ENCODE measurements at regions not wholly inside any gene's neighbourhood (a gene's known extent, or its start where the extent isn't known, plus 50 kb on each side); places are given as distances from the start of the nearest gene placed in this dataset.

- Mint-ChIP-seq H3K27ac (ENCODE audit: unreplicated experiment) (no peak overlapping the region), H3K4me1 (ENCODE audit: unreplicated experiment) (no peaks in the 10 kb centered on the region), H3K4me3 (ENCODE audit: unreplicated experiment) (no peak overlapping the region), H3K9me3 (ENCODE audit: unreplicated experiment) (no peaks in the 10 kb centered on the region), H3K36me3 (ENCODE audit: unreplicated experiment) (no peaks in the 10 kb centered on the region), H3K27me3 (ENCODE audit: unreplicated experiment) (peaks cover 12% of the 10 kb centered on the region)
- TF ChIP-seq, protein P1, sequence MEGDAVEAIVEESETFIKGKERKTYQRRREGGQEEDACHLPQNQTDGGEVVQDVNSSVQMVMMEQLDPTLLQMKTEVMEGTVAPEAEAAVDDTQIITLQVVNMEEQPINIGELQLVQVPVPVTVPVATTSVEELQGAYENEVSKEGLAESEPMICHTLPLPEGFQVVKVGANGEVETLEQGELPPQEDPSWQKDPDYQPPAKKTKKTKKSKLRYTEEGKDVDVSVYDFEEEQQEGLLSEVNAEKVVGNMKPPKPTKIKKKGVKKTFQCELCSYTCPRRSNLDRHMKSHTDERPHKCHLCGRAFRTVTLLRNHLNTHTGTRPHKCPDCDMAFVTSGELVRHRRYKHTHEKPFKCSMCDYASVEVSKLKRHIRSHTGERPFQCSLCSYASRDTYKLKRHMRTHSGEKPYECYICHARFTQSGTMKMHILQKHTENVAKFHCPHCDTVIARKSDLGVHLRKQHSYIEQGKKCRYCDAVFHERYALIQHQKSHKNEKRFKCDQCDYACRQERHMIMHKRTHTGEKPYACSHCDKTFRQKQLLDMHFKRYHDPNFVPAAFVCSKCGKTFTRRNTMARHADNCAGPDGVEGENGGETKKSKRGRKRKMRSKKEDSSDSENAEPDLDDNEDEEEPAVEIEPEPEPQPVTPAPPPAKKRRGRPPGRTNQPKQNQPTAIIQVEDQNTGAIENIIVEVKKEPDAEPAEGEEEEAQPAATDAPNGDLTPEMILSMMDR (IDR thresholded peaks at IDR 0.05), result no peak
- no peak for DNase-seq (ENCODE audit: extremely low spot score, unreplicated experiment)
These were observed 472.4 kb downstream of the SH2D1A start for GRCh38 chrX:124818764-124819163.

GRCh38 chrX:124820738-124821137 lies 474.4 kb downstream of the SH2D1A start:
- H3K27me3 Mint-ChIP-seq (ENCODE audit: unreplicated experiment), result peaks cover 16% of the 10 kb centered on the region
- H3K36me3 Mint-ChIP-seq (ENCODE audit: unreplicated experiment), result no peaks in the 10 kb centered on the region
- TF ChIP-seq, protein P1 (IDR thresholded peaks at IDR 0.05), result no peak
- no peak overlapping the region for H3K4me3 Mint-ChIP-seq (ENCODE audit: unreplicated experiment)
- DNase-seq (ENCODE audit: extremely low spot score, unreplicated experiment), result no peak
- no peak overlapping the region for H3K27ac Mint-ChIP-seq (ENCODE audit: unreplicated experiment)
- no peaks in the 10 kb centered on the region for H3K9me3 Mint-ChIP-seq (ENCODE audit: unreplicated experiment)
- no peaks in the 10 kb centered on the region for H3K4me1 Mint-ChIP-seq (ENCODE audit: unreplicated experiment)

DNA sequence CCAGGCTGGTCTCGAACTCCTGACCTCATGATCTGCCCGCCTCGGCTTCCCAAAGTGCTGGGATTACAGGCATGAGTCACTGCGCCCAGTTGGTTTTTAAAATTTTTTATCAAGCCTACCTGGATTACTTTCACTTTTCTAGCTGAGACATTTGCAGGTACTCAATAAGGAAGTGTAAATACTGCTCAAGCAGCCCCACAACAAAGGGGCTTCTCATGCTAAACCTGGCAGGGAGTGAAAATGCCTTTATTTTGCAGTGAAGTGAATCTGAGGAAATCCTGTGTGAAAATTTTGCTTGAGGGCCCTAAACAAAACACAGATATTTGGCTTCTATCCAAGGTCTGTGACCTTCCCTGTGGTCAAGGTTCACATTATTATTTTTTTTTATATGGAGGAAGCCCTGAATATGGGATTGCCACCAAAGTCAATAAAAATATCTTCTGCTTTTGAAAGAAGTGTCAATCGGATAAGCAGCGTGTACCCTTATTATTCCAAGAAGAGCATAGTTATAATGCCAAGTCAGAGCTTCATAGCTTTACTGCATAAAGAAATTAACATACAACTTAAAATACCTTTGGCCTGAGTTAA lies 481.0 kb downstream of the SH2D1A start:
- TF ChIP-seq, protein P1 (IDR thresholded peaks at IDR 0.05), result no peak
- Mint-ChIP-seq H3K27ac (ENCODE audit: unreplicated experiment) (no peak overlapping the region), H3K9me3 (ENCODE audit: unreplicated experiment) (no peaks in the 10 kb centered on the region), H3K27me3 (ENCODE audit: unreplicated experiment) (peaks cover 14% of the 10 kb centered on the region), H3K4me3 (ENCODE audit: unreplicated experiment) (no peak overlapping the region), H3K36me3 (ENCODE audit: unreplicated experiment) (no peaks in the 10 kb centered on the region), H3K4me1 (ENCODE audit: unreplicated experiment) (no peaks in the 10 kb centered on the region)
- no peak for DNase-seq (ENCODE audit: extremely low spot score, unreplicated experiment)

GRCh38 chrX:124829930-124830329 lies 483.6 kb downstream of the SH2D1A start:
- peaks cover 6% of the 10 kb centered on the region for H3K27me3 Mint-ChIP-seq (ENCODE audit: unreplicated experiment)
- H3K27ac Mint-ChIP-seq (ENCODE audit: unreplicated experiment), result no peak overlapping the region
- H3K4me1 Mint-ChIP-seq (ENCODE audit: unreplicated experiment), result no peaks in the 10 kb centered on the region
- H3K9me3 Mint-ChIP-seq (ENCODE audit: unreplicated experiment), result no peaks in the 10 kb centered on the region
- no peak for DNase-seq (ENCODE audit: extremely low spot score, unreplicated experiment)
- no peaks in the 10 kb centered on the region for H3K36me3 Mint-ChIP-seq (ENCODE audit: unreplicated experiment)
- TF ChIP-seq, protein P1 (IDR thresholded peaks at IDR 0.05), result no peak
- no peak overlapping the region for H3K4me3 Mint-ChIP-seq (ENCODE audit: unreplicated experiment)

DNA sequence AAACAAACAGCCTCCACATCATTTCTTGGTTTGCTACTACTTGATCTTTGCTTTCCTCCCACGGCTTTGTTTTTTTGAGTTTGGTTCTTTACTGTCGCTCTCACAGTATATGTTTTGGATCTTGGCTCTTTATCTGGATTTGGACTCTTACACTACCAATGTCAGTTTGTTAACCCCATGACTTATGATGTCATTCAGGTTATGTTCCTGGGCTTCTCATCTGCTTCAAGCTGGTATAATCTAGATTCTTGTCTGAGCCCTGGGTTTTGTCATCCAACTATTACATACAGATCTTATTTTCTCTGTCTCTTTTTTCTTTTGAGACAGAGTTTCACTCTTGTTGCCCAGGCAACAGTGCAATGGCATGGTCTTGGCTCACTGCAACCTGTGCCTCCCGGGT lies 482.9 kb upstream of the TEX13C start:
- H3K27ac Mint-ChIP-seq (ENCODE audit: unreplicated experiment), result no peak overlapping the region
- no peak overlapping the region for H3K4me3 Mint-ChIP-seq (ENCODE audit: unreplicated experiment)
- TF ChIP-seq, protein P1 (IDR thresholded peaks at IDR 0.05), result no peak
- H3K27me3 Mint-ChIP-seq (ENCODE audit: unreplicated experiment), result peaks cover 7% of the 10 kb centered on the region
- no peaks in the 10 kb centered on the region for H3K4me1 Mint-ChIP-seq (ENCODE audit: unreplicated experiment)
- H3K36me3 Mint-ChIP-seq (ENCODE audit: unreplicated experiment), result no peaks in the 10 kb centered on the region
- H3K9me3 Mint-ChIP-seq (ENCODE audit: unreplicated experiment), result no peaks in the 10 kb centered on the region
- DNase-seq (ENCODE audit: extremely low spot score, unreplicated experiment), result no peak

All from osteocyte (in vitro differentiated cells).